ENCODE measurements at regions not wholly inside any gene's neighbourhood (a gene's known extent, or its start where the extent isn't known, plus 50 kb on each side); places are given as distances from the start of the nearest gene placed in this dataset.

DNA sequence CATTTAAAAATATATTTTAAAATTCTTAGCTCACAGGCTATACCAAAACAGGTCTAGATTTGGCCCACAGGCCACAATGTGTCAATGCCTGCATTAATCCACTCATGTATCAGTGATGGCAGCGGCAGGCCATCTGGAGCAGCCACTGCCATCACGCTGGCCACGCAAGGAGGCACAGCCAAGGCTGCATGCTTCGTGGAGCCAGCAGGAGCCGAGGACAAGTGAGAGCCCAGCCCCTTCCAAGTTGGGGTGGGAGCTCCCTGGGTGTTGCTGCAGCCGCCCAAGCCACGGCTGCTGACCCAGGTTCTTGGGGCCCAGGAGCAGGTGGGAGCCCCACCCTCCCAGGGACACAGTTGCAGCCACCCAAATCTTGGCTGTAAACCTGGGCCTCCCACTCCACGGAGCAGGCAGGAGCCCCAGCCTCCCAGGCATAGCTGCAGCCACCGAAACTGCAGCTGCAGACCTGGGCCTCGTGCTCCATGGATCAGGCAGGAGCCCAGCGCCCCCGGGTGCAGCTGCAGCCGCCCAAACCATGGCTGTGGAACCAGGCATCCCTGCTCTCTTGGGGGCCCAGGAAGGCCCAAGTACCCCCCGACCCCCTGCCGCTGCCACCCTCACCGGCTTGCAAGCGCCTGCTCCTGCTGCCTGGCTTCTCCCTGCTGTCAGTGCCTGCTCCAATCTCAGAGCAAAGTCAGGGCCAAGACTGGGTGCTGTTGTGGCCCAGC, 87.3 kb upstream of the CACUL1 start:
- ChIA-PET CTCF (interaction anchor here (1.1 kb wide), 1 partner anchor 8 kb away, joined by 3 read pairs; no protein-coding TSS in a partner anchor), POLR2A (no interaction called here)
- no peak overlapping the region for H3K4me3 ChIP-seq (ENCODE audit: low read depth, low read length)
- no peak for DNase-seq (ENCODE audit: low read depth, low spot score)
- TF ChIP-seq, protein P1, sequence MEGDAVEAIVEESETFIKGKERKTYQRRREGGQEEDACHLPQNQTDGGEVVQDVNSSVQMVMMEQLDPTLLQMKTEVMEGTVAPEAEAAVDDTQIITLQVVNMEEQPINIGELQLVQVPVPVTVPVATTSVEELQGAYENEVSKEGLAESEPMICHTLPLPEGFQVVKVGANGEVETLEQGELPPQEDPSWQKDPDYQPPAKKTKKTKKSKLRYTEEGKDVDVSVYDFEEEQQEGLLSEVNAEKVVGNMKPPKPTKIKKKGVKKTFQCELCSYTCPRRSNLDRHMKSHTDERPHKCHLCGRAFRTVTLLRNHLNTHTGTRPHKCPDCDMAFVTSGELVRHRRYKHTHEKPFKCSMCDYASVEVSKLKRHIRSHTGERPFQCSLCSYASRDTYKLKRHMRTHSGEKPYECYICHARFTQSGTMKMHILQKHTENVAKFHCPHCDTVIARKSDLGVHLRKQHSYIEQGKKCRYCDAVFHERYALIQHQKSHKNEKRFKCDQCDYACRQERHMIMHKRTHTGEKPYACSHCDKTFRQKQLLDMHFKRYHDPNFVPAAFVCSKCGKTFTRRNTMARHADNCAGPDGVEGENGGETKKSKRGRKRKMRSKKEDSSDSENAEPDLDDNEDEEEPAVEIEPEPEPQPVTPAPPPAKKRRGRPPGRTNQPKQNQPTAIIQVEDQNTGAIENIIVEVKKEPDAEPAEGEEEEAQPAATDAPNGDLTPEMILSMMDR (IDR thresholded peaks at IDR 0.05; ENCODE audit: insufficient read depth, low read length, missing control alignments), result no peak

DNA sequence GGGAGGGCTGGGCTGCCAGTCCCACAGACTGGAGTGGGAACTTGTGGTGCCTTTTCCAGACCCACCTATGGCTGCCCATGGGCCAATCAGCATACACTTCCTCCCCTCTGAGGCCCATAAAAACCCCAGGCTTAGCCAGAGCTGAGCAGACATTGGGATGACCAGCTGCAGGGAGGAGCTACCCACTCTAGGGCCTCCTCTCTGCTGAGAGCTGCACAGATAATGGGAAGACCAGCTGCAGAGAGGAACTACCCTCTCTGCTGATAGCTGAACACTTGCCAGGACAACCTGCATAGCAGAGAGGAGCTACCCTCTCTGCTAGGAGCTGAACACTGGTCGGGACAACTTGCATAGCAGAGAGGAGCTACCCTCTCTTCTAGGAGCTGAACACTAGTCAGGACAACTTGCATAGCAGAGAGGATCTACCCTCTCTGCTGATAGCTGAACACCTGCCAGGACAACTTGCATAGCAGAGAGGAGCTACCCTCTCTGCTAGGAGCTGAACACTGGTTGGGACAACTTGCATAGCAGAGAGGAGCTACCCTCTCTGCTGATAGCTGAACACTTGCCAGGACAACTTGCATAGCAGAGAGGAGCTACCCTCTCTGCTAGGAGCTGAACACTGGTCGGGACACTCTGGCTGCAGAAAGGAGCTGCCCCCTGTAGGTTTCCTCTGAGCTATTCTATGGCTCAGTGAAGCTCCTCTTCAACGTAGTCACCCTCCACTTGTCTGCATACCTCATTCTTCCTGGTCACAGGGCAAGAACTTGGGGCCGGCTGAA, 88.3 kb upstream of the CACUL1 start:
- H3K4me3 ChIP-seq (ENCODE audit: low read depth, low read length), result no peak overlapping the region
- CTCF ChIA-PET, result interaction anchor here (1.1 kb wide), 1 partner anchor 7 kb away, joined by 3 read pairs; no protein-coding TSS in a partner anchor
- TF ChIP-seq, protein P1 (IDR thresholded peaks at IDR 0.05; ENCODE audit: insufficient read depth, low read length, missing control alignments), result no peak
- POLR2A ChIA-PET, result no interaction called here
- no peak for DNase-seq (ENCODE audit: low read depth, low spot score)

DNA sequence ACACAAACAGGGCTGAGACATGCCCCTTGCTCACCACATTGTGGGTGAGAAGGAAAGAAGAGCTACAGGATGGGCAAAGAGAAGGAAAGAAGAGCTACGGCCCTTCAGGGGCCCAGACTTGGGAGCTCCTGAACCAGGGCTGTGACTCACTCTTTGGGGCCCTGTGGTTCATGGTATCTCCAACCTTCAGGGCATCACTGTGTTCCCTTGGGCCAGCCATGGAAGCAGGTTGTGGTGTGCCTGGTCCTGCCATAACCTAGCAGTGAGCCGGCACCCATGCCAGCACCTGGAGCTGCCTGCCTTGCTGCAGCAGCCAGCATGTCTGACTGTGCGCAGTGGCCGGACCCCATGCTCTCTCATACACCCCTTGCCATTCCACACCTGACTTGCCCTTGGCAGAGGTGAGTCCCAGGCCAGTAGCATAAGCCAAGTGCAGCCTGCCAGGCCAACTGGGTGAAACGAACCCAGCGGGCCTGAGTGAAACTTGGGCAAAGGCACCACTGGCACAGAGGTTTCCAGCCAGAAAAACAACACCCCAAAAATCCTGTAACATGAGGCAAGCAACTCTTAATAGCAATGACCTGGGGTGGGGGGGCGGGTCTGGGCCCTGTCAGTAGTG, 89.0 kb upstream of the CACUL1 start:
- ChIA-PET POLR2A (no interaction called here), CTCF (no interaction called here)
- TF ChIP-seq, protein P1 (IDR thresholded peaks at IDR 0.05; ENCODE audit: insufficient read depth, low read length, missing control alignments), result no peak

DNA sequence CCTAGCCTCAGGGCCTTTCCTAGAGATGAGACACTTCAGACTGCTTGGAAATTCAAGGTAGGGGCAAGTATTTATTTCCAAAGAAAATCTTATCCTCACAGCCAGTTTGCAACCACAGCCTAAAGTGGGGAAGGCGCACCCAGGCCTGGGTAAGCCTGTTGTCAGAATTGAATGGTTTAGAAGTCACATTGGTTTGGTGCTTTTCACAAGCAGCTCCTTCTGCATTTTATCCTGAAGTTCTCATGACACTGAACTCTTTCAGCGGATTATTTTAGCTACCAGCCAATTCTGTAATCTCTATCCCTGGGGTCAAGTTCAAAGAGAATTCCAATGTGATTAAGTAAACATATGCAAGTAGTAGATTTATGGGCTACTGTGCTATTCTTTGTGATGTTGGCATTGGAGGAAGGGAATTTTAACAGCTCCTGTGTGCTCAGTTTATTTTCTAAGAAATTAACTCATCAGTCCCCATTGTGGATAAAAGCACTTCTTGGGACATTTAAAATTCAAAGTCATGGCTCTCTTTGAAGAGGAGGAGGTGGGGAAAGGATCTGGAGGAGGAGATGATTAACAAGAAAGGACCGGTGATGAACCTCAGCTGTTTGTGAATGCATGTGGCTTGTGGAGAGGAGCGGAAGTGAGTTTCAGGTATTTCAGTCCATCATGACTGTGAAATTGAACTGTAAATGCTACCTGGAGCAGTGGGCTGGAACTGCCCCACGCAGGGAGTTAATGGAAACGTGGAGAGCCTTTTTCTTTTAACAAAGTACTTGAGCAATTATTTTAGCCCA, 90.2 kb upstream of the CACUL1 start:
- TF ChIP-seq, protein P1 (IDR thresholded peaks at IDR 0.05; ENCODE audit: insufficient read depth, low read length, missing control alignments), result no peak
- no peak overlapping the region for H3K4me3 ChIP-seq (ENCODE audit: low read depth, low read length)
- CTCF ChIA-PET, result interaction anchor here (2.1 kb wide), 1 partner anchor 277 kb away, joined by 9 read pairs; no protein-coding TSS in a partner anchor
- POLR2A ChIA-PET, result no interaction called here
- no peak for DNase-seq (ENCODE audit: low read depth, low spot score)

More for the DNA sequence above, 89.0 kb upstream of the CACUL1 start:
- DNase-seq (ENCODE audit: low read depth, low spot score), result no peak
- H3K4me3 ChIP-seq (ENCODE audit: low read depth, low read length), result no peak overlapping the region

DNA sequence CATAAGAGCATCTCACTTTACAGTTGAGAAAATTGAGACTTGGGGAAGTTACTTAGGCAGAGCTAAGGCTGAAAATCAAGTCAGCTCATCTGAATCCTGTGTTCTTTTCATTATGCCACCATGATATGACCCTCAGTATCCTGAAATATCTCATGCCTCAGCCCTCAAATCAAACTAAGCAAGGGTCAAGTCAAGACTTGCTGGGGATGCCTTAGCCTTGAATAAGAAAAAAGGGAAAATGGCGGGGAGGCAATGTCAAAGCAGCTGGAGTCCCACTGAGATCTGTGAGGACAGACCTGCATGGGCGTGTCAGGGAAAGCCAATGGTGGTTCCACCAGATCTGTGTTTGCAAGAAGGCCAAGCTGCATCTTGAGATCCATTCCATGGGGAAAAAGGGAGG, 91.0 kb upstream of the CACUL1 start:
- no peak for DNase-seq (ENCODE audit: low read depth, low spot score)
- ChIA-PET POLR2A (no interaction called here), CTCF (interaction anchor here (2.1 kb wide), 1 partner anchor 277 kb away, joined by 9 read pairs; no protein-coding TSS in a partner anchor)
- TF ChIP-seq, protein P1 (IDR thresholded peaks at IDR 0.05; ENCODE audit: insufficient read depth, low read length, missing control alignments), result no peak
- no peak overlapping the region for H3K4me3 ChIP-seq (ENCODE audit: low read depth, low read length)

Data from AG04449 (cell line).